IPS-NIHi7 (cell line): ENCODE measurements at regions not wholly inside any gene's neighbourhood (a gene's known extent, or its start where the extent isn't known, plus 50 kb on each side); places are given as distances from the start of the nearest gene placed in this dataset.
A peak's percentile ranks its signal among the peaks of the same experiment; 100 is the strongest.
"Not testable (repeated sequence)": the region's sequence is repeated elsewhere in the genome, so short reads cannot be mapped to it uniquely, and the experiment has no call there.

Source experiments
- DNase-seq: peaks from one replicate; pipeline ENCODE4 v3.0.0; 2012; ENCODE audit warnings: mixed read lengths; ENCODE audit errors: extremely low spot score

DNA sequence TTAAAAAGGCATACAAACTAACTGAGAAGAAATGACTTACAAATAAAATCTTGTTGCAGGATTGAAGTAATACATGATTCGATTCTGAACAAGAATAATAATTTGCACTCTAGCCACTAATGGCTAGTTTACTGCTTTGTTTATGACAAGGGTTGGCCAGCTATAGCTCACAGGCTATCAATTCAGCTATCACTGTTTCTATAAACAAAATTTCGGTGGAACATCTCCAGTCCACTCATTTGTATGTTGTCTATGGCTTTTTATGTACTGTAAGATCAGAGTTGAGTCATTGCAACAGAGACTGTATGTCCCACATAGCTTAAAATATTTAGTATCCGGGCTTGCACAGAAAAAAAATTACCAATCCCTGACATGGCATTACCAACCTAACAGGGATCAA lies 543.7 kb upstream of the CNTNAP5 start:
- DNase-seq, result no peak

- DNase-seq, result no peak
These were observed 540.0 kb upstream of the CNTNAP5 start for GRCh38 chr2:123485056-123485455.

- DNase-seq, result no peak
These were observed 531.4 kb upstream of the CNTNAP5 start for GRCh38 chr2:123493687-123494086.

- DNase-seq, result no peak
These were observed 529.8 kb upstream of the CNTNAP5 start for GRCh38 chr2:123495241-123495640.

- no peak for DNase-seq
These were observed 524.7 kb upstream of the CNTNAP5 start for GRCh38 chr2:123500346-123500745.

DNA sequence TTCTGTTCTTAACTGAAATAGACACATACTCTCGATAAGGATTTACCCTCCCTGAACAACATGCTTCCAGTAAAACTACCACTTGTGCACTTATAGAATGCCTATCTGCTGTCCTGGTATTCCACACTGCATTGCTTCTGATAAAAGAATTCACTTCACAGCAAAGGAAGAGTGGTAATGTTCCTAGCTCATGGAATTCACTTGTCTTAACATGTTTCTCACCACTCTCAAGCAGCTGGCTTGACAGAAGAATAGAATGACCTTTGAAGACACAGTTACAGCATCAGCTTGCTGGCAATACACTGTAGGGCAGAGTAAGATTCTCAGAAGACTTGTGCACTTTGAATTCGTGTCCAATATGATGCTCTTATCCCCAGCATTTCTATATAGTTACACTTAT lies 524.1 kb upstream of the CNTNAP5 start:
- no peak for DNase-seq

GRCh38 chr2:123502931-123503330 lies 522.2 kb upstream of the CNTNAP5 start:
- no peak for DNase-seq

DNA sequence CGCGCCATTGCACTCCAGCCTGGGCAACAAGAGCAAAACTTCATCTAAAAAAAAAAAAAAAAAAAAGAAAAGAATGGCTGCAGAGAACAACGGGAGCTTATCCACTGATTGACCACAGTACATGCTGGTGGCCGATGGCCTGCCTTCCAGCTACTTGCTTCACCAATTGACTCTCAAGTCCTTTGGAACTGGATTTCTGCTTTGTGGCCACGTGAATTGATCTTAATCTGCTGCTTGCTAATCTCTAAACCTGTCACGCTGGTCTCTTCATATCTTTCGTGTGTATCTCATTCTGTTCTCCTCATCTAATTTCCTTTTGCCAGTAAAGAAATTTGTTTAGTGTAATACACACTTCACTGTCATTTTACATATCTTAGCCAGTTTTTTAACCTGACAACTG lies 512.5 kb upstream of the CNTNAP5 start:
- DNase-seq, result no peak

DNA sequence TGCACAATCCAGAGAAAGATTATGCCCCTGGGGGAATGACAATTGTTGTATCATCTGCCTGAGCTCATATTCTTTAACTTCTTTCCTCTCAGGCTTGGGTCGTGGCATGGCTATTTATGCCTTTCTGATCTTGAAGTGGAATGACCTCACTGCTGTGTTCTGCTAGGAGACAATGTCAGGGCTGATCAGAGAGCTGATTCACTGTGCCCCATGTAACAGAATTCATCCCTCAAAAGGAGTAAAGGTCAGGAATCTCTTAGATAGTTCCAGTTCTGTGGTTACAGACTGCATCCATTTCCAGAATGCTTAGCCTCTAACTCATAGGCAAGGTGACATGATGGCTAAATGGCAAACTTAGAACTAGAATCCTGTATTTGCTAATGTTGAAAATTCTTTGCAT lies 511.7 kb upstream of the CNTNAP5 start:
- no peak for DNase-seq

DNA sequence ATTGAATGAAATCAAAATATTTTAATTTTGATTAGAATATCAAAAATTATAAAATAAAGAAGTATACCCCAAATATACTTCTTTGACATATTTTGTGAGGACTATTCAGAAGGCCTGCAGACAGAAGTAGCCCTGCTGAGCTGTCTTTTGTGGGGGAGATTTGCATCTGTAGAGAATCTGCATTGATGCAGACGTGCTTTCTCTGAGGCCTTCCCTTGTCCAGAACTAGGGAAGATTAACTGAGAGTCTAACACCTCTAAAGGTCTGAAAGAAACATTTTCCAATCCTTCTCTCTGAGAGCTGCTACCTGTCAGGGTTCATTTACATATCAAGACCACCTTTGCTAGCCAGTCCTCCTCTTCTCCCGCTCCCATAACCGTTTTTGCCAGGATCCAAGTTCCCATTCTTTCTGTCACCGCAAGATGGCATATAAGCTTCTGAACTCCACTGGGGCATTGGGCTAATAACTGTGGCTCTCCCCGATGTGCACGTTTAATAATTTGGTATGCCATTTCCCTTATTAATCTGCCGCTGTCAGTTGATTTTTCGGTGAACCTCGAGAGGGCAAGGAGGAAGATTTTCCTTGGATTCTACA lies 510.4 kb upstream of the CNTNAP5 start:
- DNase-seq, result peak; percentile 12

GRCh38 chr2:123518367-123518766 lies 506.7 kb upstream of the CNTNAP5 start:
- no peak for DNase-seq

GRCh38 chr2:123521854-123522253 lies 503.2 kb upstream of the CNTNAP5 start:
- no peak for DNase-seq

- not testable (repeated sequence) for DNase-seq
These were observed 502.6 kb upstream of the CNTNAP5 start for GRCh38 chr2:123522498-123522897.

DNA sequence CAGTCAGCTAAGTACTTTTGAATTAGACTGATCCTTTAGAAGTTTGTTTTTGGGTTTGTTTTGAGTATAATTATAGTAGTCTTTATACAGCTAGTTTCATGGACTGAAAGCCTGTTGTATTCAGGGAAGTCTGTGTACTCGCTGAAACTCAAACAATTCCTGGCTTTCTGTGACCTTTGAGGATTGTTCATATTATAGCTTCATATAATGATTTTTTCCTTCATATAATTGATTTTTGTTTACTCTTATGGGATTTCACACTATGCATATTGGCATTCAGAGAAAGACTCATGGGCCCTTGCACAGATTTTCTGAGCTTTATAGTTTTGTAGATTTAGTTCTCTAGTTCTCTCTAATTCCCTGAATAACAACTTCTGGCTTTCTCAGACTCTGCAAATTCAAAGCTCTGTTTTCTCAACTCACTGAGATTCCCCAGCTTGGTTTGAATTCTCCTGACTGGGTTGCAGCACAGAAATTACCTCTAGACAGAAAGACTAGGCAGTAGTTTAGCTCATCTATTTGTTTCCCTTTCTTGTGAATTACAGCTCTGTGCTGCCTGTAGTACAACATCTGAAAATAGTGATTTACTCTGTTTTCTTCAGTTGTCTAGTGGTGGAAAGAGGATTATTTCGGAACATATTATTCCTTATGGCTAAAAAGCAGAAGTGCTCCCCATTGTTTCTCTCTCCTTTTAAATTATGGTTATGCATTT lies 495.9 kb upstream of the CNTNAP5 start:
- DNase-seq, result no peak

DNA sequence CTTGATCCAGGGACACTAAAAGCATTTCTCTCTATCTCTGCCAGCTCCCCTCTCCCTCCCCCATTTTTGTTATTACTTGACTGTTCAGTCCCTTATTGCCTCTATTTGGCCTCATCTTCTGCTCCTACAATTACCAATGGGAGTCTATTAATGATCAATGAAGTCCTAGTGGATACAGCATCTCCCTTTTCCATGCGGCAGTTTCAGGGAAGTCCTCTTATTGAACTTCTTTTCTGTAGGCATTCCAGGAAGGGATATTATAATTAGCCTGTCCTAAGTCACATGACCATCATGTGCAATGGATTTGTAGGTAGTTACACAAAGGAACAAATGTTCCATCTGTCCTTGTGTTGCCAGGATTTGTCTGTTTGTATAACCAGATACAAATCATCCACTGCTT lies 495.1 kb upstream of the CNTNAP5 start:
- DNase-seq, result no peak

- DNase-seq, result no peak
These were observed 493.0 kb upstream of the CNTNAP5 start for GRCh38 chr2:123532126-123532525.

DNA sequence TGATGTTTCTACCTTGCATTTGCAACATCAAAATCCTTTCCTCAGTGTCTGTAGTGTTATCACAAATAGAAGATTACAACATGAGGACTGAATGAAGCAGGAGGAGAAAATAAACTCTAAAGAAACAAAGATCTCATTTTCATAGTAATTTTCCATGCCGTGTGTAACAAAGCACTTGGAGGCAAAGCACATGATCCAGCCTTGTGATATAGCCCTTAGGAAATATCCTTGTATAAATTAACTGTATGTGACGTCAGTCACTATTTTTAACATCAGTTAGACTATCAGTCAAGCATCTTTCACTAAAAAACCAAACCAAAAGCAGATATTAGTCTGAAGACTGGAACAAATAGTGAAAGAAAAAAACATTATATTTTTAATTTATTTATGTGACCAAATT lies 492.1 kb upstream of the CNTNAP5 start:
- no peak for DNase-seq

GRCh38 chr2:123540291-123540690 lies 484.8 kb upstream of the CNTNAP5 start:
- no peak for DNase-seq

DNA sequence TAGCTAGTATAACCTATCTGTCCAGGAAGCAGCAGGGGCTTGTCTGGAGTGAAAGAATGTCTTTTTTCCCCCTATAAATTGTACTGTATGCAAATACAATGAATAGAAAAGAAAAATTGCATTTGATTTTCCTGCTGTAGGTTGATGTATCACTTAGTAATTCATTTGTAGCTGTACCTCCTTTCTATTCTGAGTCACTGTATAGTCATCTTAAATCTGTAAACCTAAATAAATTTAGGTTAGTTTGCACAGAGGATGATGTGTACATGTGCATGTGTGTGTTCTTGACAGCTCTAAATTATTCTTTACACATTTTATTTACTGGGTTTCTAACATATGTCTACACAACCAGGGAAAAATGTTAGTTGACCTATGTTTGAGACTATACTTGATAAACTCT lies 478.7 kb upstream of the CNTNAP5 start:
- DNase-seq, result no peak

DNA sequence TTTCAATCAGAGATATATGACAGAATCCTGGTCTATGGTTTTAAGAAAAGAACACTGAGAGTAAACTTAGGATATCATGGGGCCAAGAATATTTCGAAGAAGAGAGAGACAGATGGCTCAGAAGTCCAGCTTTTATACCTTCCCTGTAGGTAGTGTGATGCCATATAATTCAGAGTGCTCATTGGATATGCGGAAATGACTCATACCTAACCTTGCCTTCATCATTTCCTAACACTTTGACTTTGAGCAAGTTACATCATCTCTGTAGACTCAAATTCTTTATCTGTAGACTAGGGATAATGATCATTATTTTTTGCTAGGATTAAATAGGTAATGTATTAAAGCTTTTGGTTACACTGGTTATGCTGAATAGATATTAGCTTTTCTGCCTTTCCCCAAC lies 461.6 kb upstream of the CNTNAP5 start:
- no peak for DNase-seq

- DNase-seq, result no peak
These were observed 458.7 kb upstream of the CNTNAP5 start for GRCh38 chr2:123566291-123566946.

GRCh38 chr2:123578016-123578415 lies 447.1 kb upstream of the CNTNAP5 start:
- DNase-seq, result no peak

- no peak for DNase-seq
These were observed 428.5 kb upstream of the CNTNAP5 start for GRCh38 chr2:123596621-123597020.
